CD4-positive, alpha-beta T cell (primary cell): ENCODE measurements at regions not wholly inside any gene's neighbourhood (a gene's known extent, or its start where the extent isn't known, plus 50 kb on each side); places are given as distances from the start of the nearest gene placed in this dataset.

ENCODE experiments used
- ATAC-seq: fragments of 200-7000 bp; cut with Tn5 transposase; one replicate; pipeline ENCODE4 v1.10.0; 2022; ENCODE audit warnings: mild to moderate bottlenecking; ENCODE audit not compliant: poor library complexity
- CTCF ChIA-PET: fragments of 350-600 bp; sonication (Branson Sonifier 250); formaldehyde crosslinking; loops from one replicate; lab custom pipeline; 2021; ENCODE audit warnings: antibody characterized with exemption, inconsistent platforms; lab: Charles Lee
- POLR2A ChIA-PET: fragments of 350-600 bp; sonication (Branson Sonifier 250); formaldehyde crosslinking; loops from one replicate; lab custom pipeline; 2021; ENCODE audit warnings: antibody characterized with exemption, inconsistent platforms; lab: Charles Lee
- DNase-seq, 14 experiments: peaks; one replicate each; pipeline ENCODE4 v3.0.0-alpha.2; 2013 to 2020; ENCODE audit warnings: mixed read lengths in 2 of 14
- H3K27ac ChIP-seq, 2 donors: one replicate each; pipeline versions ENCODE4 v1.5.1 to v1.7.0; 2013; ENCODE audit warnings: low read length in 2 of 2, low read depth in 1 of 2, mild to moderate bottlenecking in 1 of 2
- H3K27me3 ChIP-seq, 2 experiments: 1 replicate in 1 of 2; 2 replicates in 1 of 2; pipeline versions ENCODE4 v1.6.1 to v1.7.0; 2013; ENCODE audit warnings: low read length in 2 of 2, control low read depth in 1 of 2, mild to moderate bottlenecking in 1 of 2, moderate library complexity in 1 of 2; ENCODE audit not compliant: insufficient read depth in 2 of 2, control insufficient read depth in 1 of 2
- H3K36me3 ChIP-seq: one replicate; pipeline ENCODE4 v1.6.1; 2013; ENCODE audit warnings: low read length, control low read depth; ENCODE audit not compliant: insufficient read depth
- H3K4me1 ChIP-seq: one replicate; pipeline ENCODE4 v1.6.1; 2013; ENCODE audit warnings: low read length, control low read depth; ENCODE audit not compliant: insufficient read depth
- H3K4me3 ChIP-seq: one replicate; pipeline ENCODE4 v1.5.1; 2013; ENCODE audit warnings: mild to moderate bottlenecking, low read length, moderate library complexity
- H3K9me3 ChIP-seq, 2 experiments: 1 replicate in 1 of 2; 2 replicates in 1 of 2; pipeline versions ENCODE4 v1.6.1 to v1.7.0; 2013; ENCODE audit warnings: low read length in 2 of 2, mild to moderate bottlenecking in 2 of 2, control low read depth in 1 of 2, moderate library complexity in 1 of 2; ENCODE audit not compliant: control insufficient read depth in 1 of 2, insufficient read depth in 1 of 2
- H3K27ac Mint-ChIP-seq: one replicate; pipeline ENCODE4 v1.8.0; 2020; ENCODE audit warnings: mixed read lengths
- H3K27me3 Mint-ChIP-seq: one replicate; pipeline ENCODE4 v1.8.0; 2021; ENCODE audit warnings: mixed read lengths
- H3K36me3 Mint-ChIP-seq: one replicate; pipeline ENCODE4 v1.8.0; 2021; ENCODE audit warnings: low read depth, mixed read lengths
- H3K4me1 Mint-ChIP-seq: one replicate; pipeline ENCODE4 v1.8.0; 2021; ENCODE audit warnings: low read depth, mixed read lengths
- H3K4me3 Mint-ChIP-seq: one replicate; pipeline ENCODE4 v1.8.0; 2020; ENCODE audit warnings: mild to moderate bottlenecking, mixed read lengths
- H3K9me3 Mint-ChIP-seq: one replicate; pipeline ENCODE4 v1.8.0; 2020; ENCODE audit warnings: mixed read lengths
- CTCF ChIP-seq: fragments of 200-600 bp; IDR thresholded peaks from one replicate; pipeline ENCODE4 v1.8.0; 2022; ENCODE audit warnings: antibody characterized with exemption, mild to moderate bottlenecking
- intact Hi-C, 2 experiments: fragments of 100-400 bp; cut with DNase I in 1 of 2; cut with micrococcal nuclease in 1 of 2; formaldehyde crosslinking; loops; one replicate each; pipeline versions ENCODE4 v1.15.1 to v1.9.0; 2023 to 2025; cut with DNase I, micrococcal nuclease

GRCh38 chr10:108000365-108000764, 835.9 kb upstream of the SORCS1 start:
- Mint-ChIP-seq H3K4me3 (no peak overlapping the region), H3K27ac (no peak overlapping the region), H3K27me3 (no peaks in the 10 kb centered on the region), H3K36me3 (no peaks in the 10 kb centered on the region), H3K9me3 (no peaks in the 10 kb centered on the region), H3K4me1 (no peaks in the 10 kb centered on the region)
- H3K9me3 ChIP-seq: peaks cover 0 to 8% of the 10 kb centered on the region in 2 experiments
- no peak for ATAC-seq
- H3K36me3 ChIP-seq: no peaks in the 10 kb centered on the region
- no peak overlapping the region for H3K27ac ChIP-seq
- POLR2A ChIA-PET: no interaction called here
- H3K27me3 ChIP-seq: no peaks in the 10 kb centered on the region
- intact Hi-C loops: no loop called here
- no peaks in the 10 kb centered on the region for H3K4me1 ChIP-seq
- TF ChIP-seq CTCF: no peak
- no peak for DNase-seq
- no peak overlapping the region for H3K4me3 ChIP-seq
- CTCF ChIA-PET: no interaction called here

GRCh38 chr10:107994621-107995270, 830.2 kb upstream of the SORCS1 start:
- Histone ChIP-seq H3K4me3 (no peak overlapping the region), H3K9me3 (peaks cover 0 to 8% of the 10 kb centered on the region in 2 experiments), H3K27me3 (no peaks in the 10 kb centered on the region), H3K4me1 (no peaks in the 10 kb centered on the region), H3K36me3 (no peaks in the 10 kb centered on the region), H3K27ac (no peak overlapping the region)
- ATAC-seq (no peak), DNase-seq (no peak)
- Mint-ChIP-seq H3K4me1 (no peaks in the 10 kb centered on the region), H3K27ac (no peak overlapping the region), H3K4me3 (no peak overlapping the region), H3K27me3 (no peaks in the 10 kb centered on the region), H3K9me3 (peaks cover 2% of the 10 kb centered on the region), H3K36me3 (no peaks in the 10 kb centered on the region)
- ChIA-PET POLR2A (no interaction called here), CTCF (no interaction called here)
- intact Hi-C loops: no loop called here
- no peak for TF ChIP-seq CTCF

GRCh38 chr10:107986571-107986970, 822.1 kb upstream of the SORCS1 start:
- ATAC-seq: no peak
- H3K4me1 Mint-ChIP-seq: no peaks in the 10 kb centered on the region
- H3K9me3 Mint-ChIP-seq: peaks cover 4% of the 10 kb centered on the region

More at GRCh38 chr10:107986571-107986970, 822.1 kb upstream of the SORCS1 start:
- ChIA-PET CTCF (no interaction called here), POLR2A (no interaction called here)
- H3K27me3 ChIP-seq: no peaks in the 10 kb centered on the region
- Mint-ChIP-seq H3K27me3 (no peaks in the 10 kb centered on the region), H3K4me3 (no peak overlapping the region), H3K27ac (no peak overlapping the region), H3K36me3 (no peaks in the 10 kb centered on the region)
- H3K36me3 ChIP-seq: no peaks in the 10 kb centered on the region
- intact Hi-C loops: no loop called here
- TF ChIP-seq CTCF: no peak
- peaks cover 0 to 3% of the 10 kb centered on the region in 2 experiments for H3K9me3 ChIP-seq
- no peak overlapping the region for H3K4me3 ChIP-seq
- DNase-seq: no peak
- no peak overlapping the region for H3K27ac ChIP-seq
- no peaks in the 10 kb centered on the region for H3K4me1 ChIP-seq
